NB4 (cell line): ENCODE measurements at regions not wholly inside any gene's neighbourhood (a gene's known extent, or its start where the extent isn't known, plus 50 kb on each side); places are given as distances from the start of the nearest gene placed in this dataset.

Experiments
- DNase-seq: peaks from one replicate; pipeline ENCODE4 v3.0.0; 2010; ENCODE audit warnings: low read depth
- H3K4me3 ChIP-seq: one replicate; pipeline ENCODE4 v1.5.1; 2011; ENCODE audit warnings: mild to moderate bottlenecking, low read depth, low read length, moderate library complexity
- MYC ChIP-seq: IDR thresholded peaks from 2 replicates; pipeline ENCODE4 v1.6.1; 2011; ENCODE audit warnings: low read depth, low read length
- POLR2A ChIP-seq: IDR thresholded peaks from 2 replicates; pipeline ENCODE4 v1.6.1; 2011; ENCODE audit warnings: mild to moderate bottlenecking; ENCODE audit not compliant: insufficient read length; ENCODE audit errors: extremely low read depth
- TF ChIP-seq, protein P1 (sequence below): IDR thresholded peaks from 2 replicates; pipeline ENCODE4 v1.6.1; 2011; ENCODE audit warnings: low read depth, low read length
- TF ChIP-seq, protein P2 (sequence below): IDR thresholded peaks from one replicate; pipeline ENCODE4 v1.5.1; 2012; ENCODE audit warnings: low read depth, low read length

- DNase-seq: no peak
- TF ChIP-seq POLR2A: no peak
- TF ChIP-seq, protein P1, sequence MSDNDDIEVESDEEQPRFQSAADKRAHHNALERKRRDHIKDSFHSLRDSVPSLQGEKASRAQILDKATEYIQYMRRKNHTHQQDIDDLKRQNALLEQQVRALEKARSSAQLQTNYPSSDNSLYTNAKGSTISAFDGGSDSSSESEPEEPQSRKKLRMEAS: no peak
- no peak for TF ChIP-seq MYC
- TF ChIP-seq, protein P2, sequence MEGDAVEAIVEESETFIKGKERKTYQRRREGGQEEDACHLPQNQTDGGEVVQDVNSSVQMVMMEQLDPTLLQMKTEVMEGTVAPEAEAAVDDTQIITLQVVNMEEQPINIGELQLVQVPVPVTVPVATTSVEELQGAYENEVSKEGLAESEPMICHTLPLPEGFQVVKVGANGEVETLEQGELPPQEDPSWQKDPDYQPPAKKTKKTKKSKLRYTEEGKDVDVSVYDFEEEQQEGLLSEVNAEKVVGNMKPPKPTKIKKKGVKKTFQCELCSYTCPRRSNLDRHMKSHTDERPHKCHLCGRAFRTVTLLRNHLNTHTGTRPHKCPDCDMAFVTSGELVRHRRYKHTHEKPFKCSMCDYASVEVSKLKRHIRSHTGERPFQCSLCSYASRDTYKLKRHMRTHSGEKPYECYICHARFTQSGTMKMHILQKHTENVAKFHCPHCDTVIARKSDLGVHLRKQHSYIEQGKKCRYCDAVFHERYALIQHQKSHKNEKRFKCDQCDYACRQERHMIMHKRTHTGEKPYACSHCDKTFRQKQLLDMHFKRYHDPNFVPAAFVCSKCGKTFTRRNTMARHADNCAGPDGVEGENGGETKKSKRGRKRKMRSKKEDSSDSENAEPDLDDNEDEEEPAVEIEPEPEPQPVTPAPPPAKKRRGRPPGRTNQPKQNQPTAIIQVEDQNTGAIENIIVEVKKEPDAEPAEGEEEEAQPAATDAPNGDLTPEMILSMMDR: no peak
- no peak overlapping the region for H3K4me3 ChIP-seq
These were observed 145.7 kb upstream of the NECTIN1 start for GRCh38 chr11:119874660-119875238.

- no peak for DNase-seq
- TF ChIP-seq POLR2A (no peak), MYC (no peak)
- TF ChIP-seq, protein P1: no peak
- TF ChIP-seq, protein P2: no peak
- no peak overlapping the region for H3K4me3 ChIP-seq
These were observed 144.9 kb upstream of the NECTIN1 start for GRCh38 chr11:119873761-119874421.

- DNase-seq: no peak
- H3K4me3 ChIP-seq: no peak overlapping the region
- TF ChIP-seq, protein P1: no peak
- no peak for TF ChIP-seq POLR2A
- TF ChIP-seq MYC: no peak
- TF ChIP-seq, protein P2: no peak
These were observed 143.8 kb upstream of the NECTIN1 start for GRCh38 chr11:119872611-119873310.

DNA sequence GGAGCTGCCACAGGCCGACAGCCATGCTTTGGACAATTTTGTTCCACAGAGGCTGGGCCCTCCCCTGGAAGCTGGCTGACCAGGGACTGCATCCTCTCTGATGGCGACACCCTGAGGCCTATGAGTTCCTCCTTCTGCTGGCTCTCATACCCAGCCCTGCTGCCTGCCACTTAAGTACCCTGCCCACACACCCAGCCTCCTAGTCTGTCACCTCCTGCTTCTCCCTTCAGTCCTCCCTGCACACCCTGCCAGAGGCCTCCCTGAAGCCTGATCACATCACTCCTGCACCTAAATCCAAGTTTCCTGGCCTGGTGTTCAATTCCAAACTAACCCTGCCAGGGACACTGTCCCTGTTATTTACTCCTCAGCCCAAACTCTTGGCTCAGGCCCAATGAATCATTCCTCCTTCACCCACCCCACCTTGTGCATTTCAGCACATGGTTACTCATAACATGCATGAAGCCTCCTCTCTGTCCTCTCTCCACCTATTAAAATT, 136.7 kb upstream of the NECTIN1 start:
- peak; percentile 69 for DNase-seq
- TF ChIP-seq MYC (no peak), POLR2A (no peak)
- TF ChIP-seq, protein P1: no peak
- TF ChIP-seq, protein P2: no peak
- no peak overlapping the region for H3K4me3 ChIP-seq

- DNase-seq: no peak
- TF ChIP-seq, protein P2: no peak
- TF ChIP-seq MYC (no peak), POLR2A (no peak)
- TF ChIP-seq, protein P1: no peak
- no peak overlapping the region for H3K4me3 ChIP-seq
These were observed 135.8 kb upstream of the NECTIN1 start for GRCh38 chr11:119864836-119865235.
